ENCODE measurements at regions not wholly inside any gene's neighbourhood (a gene's known extent, or its start where the extent isn't known, plus 50 kb on each side); places are given as distances from the start of the nearest gene placed in this dataset.

DNA sequence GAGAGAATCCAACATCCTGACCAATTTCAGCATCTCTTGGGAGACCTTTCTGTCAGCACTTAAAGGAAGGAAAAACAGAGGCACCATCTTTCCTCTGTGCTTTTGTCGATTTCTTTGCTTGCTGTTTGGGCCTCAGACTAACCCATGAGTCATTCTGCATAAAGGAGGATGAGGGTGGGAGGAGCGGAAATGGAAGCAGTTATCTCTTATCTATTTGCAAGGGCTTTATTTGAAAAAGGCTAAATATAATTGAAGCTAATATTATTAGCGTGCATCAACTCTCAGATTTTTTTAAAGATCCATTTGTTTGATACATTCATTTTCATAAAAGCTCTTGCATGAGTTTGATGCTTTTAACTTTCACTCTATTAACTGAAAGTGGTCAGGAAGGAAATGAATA is 72.9 kb downstream of the ZNF622 start:
- H3K79me1 ChIP-seq (ENCODE audit: low read depth, low read length) = no peaks in the 10 kb centered on the region
- H4K91ac ChIP-seq (replicated peaks; ENCODE audit: insufficient read length, low read length) = no peak overlapping the region
- no peak overlapping the region for H3K23ac ChIP-seq (ENCODE audit: insufficient read length)
- no peak overlapping the region for H2BK12ac ChIP-seq (ENCODE audit: low read depth, low read length)
- TF ChIP-seq JUND (IDR thresholded peaks at IDR 0.05; ENCODE audit: low read length) (peak; percentile 51; the same call in 1 of the 2 replicates), NRF1 (IDR thresholded peaks at IDR 0.05; ENCODE audit: low read depth, low read length) (no peak)
- no peak overlapping the region for H3K9ac ChIP-seq (replicated peaks in 1 of 4; ENCODE audit: extremely low read depth in 1 of 4, low read depth in 3 of 4, low read length in 3 of 4)
- ChIA-PET CTCF (ENCODE audit: partially characterized antibody) (no interaction called here), POLR2A (ENCODE audit: partially characterized antibody) (no interaction called here)
- DNase-seq (ENCODE audit: low read depth in 1 of 2, low spot score in 2 of 2) (peak in 1 of 2 experiments; percentile 1), FAIRE-seq (no peak)
- no peak overlapping the region for H4K5ac ChIP-seq (ENCODE audit: insufficient read length, low read depth, low read length)
- H3K4me1 ChIP-seq (replicated peaks in 1 of 4; ENCODE audit: control insufficient read depth in 3 of 4, insufficient read depth in 4 of 4, low read length in 3 of 4) = peaks cover 0 to 5% (median 0%) of the 10 kb centered on the region in 4 experiments; a peak in 1 of 7 replicates
- H2BK15ac ChIP-seq (ENCODE audit: low read length) = no peak overlapping the region
- WGBS, 2 experiments (ENCODE audit: extremely low coverage in 1 of 2, insufficient coverage in 1 of 2, insufficient read length in 1 of 2, insufficient replicate concordance in 2 of 2, low coverage in 1 of 2, low lambda C conversion rate in 2 of 2, missing lambda C conversion rate in 1 of 2) = 80% methylated on average over 3 of the region's 3 CpGs; no CpG with 5 or more reads in 1 of the 2 experiments
- no peak overlapping the region for H3K4me3 ChIP-seq (ENCODE audit: extremely low read depth in 1 of 4, insufficient read depth in 2 of 4, low read depth in 3 of 4, low read length in 4 of 4)
- H4K8ac ChIP-seq (ENCODE audit: extremely low read depth, insufficient read depth, low read length) = no peak overlapping the region
- H3K27ac ChIP-seq (ENCODE audit: low read depth, low read length) = no peak overlapping the region
- no peak overlapping the region for H3K14ac ChIP-seq (ENCODE audit: insufficient read length)
- H3K4me2 ChIP-seq (ENCODE audit: insufficient read depth in 1 of 2, low read depth in 2 of 2, low read length in 2 of 2) = no peak overlapping the region
- H3K27me3 ChIP-seq (replicated peaks in 1 of 4; ENCODE audit: control insufficient read depth in 3 of 4, extremely low read depth in 1 of 4, insufficient read depth in 3 of 4, low read length in 3 of 4) = no peaks in the 10 kb centered on the region
- H3K18ac ChIP-seq (ENCODE audit: extremely low read depth, low read length) = no peak overlapping the region
- no peak overlapping the region for H2BK20ac ChIP-seq (ENCODE audit: low read length)
- no peaks in the 10 kb centered on the region for H3K9me3 ChIP-seq (ENCODE audit: insufficient read depth in 2 of 2, low read depth in 1 of 2, low read length in 1 of 2)
- H3K56ac ChIP-seq (replicated peaks; ENCODE audit: insufficient read length, low read depth, low read length) = no peak overlapping the region
- H3K79me2 ChIP-seq (ENCODE audit: control insufficient read depth in 1 of 2, insufficient read depth in 2 of 2, low read length in 2 of 2) = no peaks in the 10 kb centered on the region
- H3K4ac ChIP-seq (replicated peaks; ENCODE audit: insufficient read length, low read depth, low read length) = no peak overlapping the region
- H2AK5ac ChIP-seq (ENCODE audit: low read depth, low read length) = no peak overlapping the region
- no peak overlapping the region for H2BK5ac ChIP-seq (ENCODE audit: low read depth, low read length)
- no peaks in the 10 kb centered on the region for H3K36me3 ChIP-seq (ENCODE audit: control insufficient read depth in 2 of 4, insufficient read depth in 4 of 4, low read length in 3 of 4)
- no peaks in the 10 kb centered on the region for H4K20me1 ChIP-seq (replicated peaks in 1 of 2; ENCODE audit: control insufficient read depth in 1 of 2, insufficient read depth in 2 of 2, low read length in 2 of 2)
- H2AFZ ChIP-seq (ENCODE audit: low read length) = 0 out of 2 replicates have a peak overlapping the region, but pooled peaks have one; percentile 35
- H3K23me2 ChIP-seq (ENCODE audit: low read depth, low read length) = no peaks in the 10 kb centered on the region
- no peak overlapping the region for H2BK120ac ChIP-seq (replicated peaks; ENCODE audit: low read depth, low read length)
